K562 (cell line): ENCODE measurements at regions not wholly inside any gene's neighbourhood (a gene's known extent, or its start where the extent isn't known, plus 50 kb on each side); places are given as distances from the start of the nearest gene placed in this dataset.

Experiments used
- ATAC-seq: fragments of 200-7000 bp; cut with Tn5 transposase; 3 replicates; pipeline ENCODE4 v1.9.1; 2020; ENCODE audit warnings: moderate library complexity
- BruUV-seq: library from RNA; stranded (reverse); fragments of 400-500 nt; replicated peaks from 2 replicates; lab custom pipeline; 2021; lab: Mats Ljungman, UMichigan
- CTCF ChIA-PET: fragments of 300-600 bp; formaldehyde crosslinking; extraction: SDS; loops from one replicate; lab custom pipeline; 2021; ENCODE audit warnings: low intra/inter-chr PET ratio; lab: Yijun Ruan, JAX
- POLR2A ChIA-PET: fragments of 300-600, 350-650 bp; sonication (Branson Sonifier 250); formaldehyde crosslinking; extraction: SDS; loops from one replicate; lab custom pipeline; 2021; ENCODE audit warnings: antibody characterized with exemption, inconsistent platforms; lab: Yijun Ruan, JAX
- DNase-seq, 4 experiments: peaks; one replicate each; pipeline versions ENCODE4 v3.0.0 to v3.0.0-alpha.2; 2011 to 2018; ENCODE audit warnings: low spot score in 3 of 4, mixed read lengths in 3 of 4; ENCODE audit errors: extremely low read depth in 1 of 4
- FAIRE-seq: peaks from 2 replicates; lab custom pipeline; 2011; peaks lifted over from hg19 to GRCh38; lab: Jason Lieb, UNC
- H2AFZ ChIP-seq: 2 replicates; pipeline ENCODE4 v1.6.0; 2011; ENCODE audit warnings: low read depth, low read length, control low read depth, inconsistent platforms
- H3K27ac ChIP-seq: fragments of 200-600 bp; 3 replicates; pipeline ENCODE4 v1.8.0; 2011; ENCODE audit warnings: low read depth, mild to moderate bottlenecking, control low read depth, inconsistent platforms, low read length, moderate library complexity, mixed read lengths; ENCODE audit errors: extremely low read depth
- H3K27me3 ChIP-seq, 2 experiments: fragments of 300-600 bp in 1 of 2; 2 replicates in 1 of 2; 3 replicates in 1 of 2; pipeline versions ENCODE4 v1.6.0 to v1.8.0; 2011; ENCODE audit warnings: inconsistent platforms in 2 of 2, low read length in 2 of 2, mild to moderate bottlenecking in 1 of 2, mixed read lengths in 1 of 2, moderate library complexity in 1 of 2; ENCODE audit not compliant: control insufficient read depth in 2 of 2, insufficient read depth in 2 of 2
- H3K36me3 ChIP-seq: fragments of 300-600 bp; 3 replicates; pipeline ENCODE4 v1.8.0; 2011; ENCODE audit warnings: mild to moderate bottlenecking, low read length, inconsistent platforms; ENCODE audit not compliant: control insufficient read depth, insufficient read depth
- H3K4me1 ChIP-seq, 2 experiments: fragments of 200-600 bp in 1 of 2; replicated peaks in 1 of 2; 2 replicates in 1 of 2; 3 replicates in 1 of 2; pipeline versions ENCODE4 v1.5.1 to v1.8.0; 2011; ENCODE audit warnings: inconsistent platforms in 2 of 2, low read length in 2 of 2, mild to moderate bottlenecking in 1 of 2, mixed read lengths in 1 of 2, moderate library complexity in 1 of 2; ENCODE audit not compliant: control insufficient read depth in 2 of 2, insufficient read depth in 2 of 2
- H3K4me2 ChIP-seq: 2 replicates; pipeline ENCODE4 v1.6.1; 2011; ENCODE audit warnings: low read length, control low read depth, inconsistent platforms, mixed read lengths; ENCODE audit not compliant: insufficient read depth
- H3K4me3 ChIP-seq: fragments of 200-600 bp; sonication (generic), shearing (Covaris generic); 2 replicates; pipeline ENCODE4 v1.5.1; 2016; ENCODE audit warnings: control low read depth, inconsistent platforms
- H3K79me2 ChIP-seq: fragments of 200-600 bp; 3 replicates; pipeline ENCODE4 v1.8.0; 2011; ENCODE audit warnings: low read length, inconsistent platforms; ENCODE audit not compliant: control insufficient read depth, insufficient read depth
- H3K9ac ChIP-seq, 2 experiments: 2 replicates each; pipeline versions ENCODE4 v1.6.0 to v1.6.1; 2011; ENCODE audit warnings: low read depth in 2 of 2, low read length in 2 of 2, control low read depth in 1 of 2, inconsistent platforms in 1 of 2, mild to moderate bottlenecking in 1 of 2, mixed read lengths in 1 of 2; ENCODE audit not compliant: insufficient read depth in 1 of 2
- H3K9me1 ChIP-seq: one replicate; pipeline ENCODE4 v1.6.0; 2011; ENCODE audit warnings: inconsistent platforms, mild to moderate bottlenecking, low read length, moderate library complexity; ENCODE audit not compliant: control insufficient read depth, insufficient read depth
- H3K9me3 ChIP-seq: replicated peaks from 2 replicates; pipeline ENCODE4 v1.5.1; 2011; ENCODE audit warnings: low read depth, low read length, inconsistent platforms; ENCODE audit not compliant: control insufficient read depth, insufficient read depth
- H4K20me1 ChIP-seq: replicated peaks from 2 replicates; pipeline ENCODE4 v1.6.1; 2011; ENCODE audit warnings: low read length, inconsistent platforms, mixed read lengths; ENCODE audit not compliant: control insufficient read depth, insufficient read depth
- BHLHE40 ChIP-seq: IDR thresholded peaks from 2 replicates; pipeline ENCODE4 v1.6.1; 2011; ENCODE audit warnings: low read length, improper control_type of control experiment
- LCOR ChIP-seq: sonication (generic); formaldehyde crosslinking; IDR thresholded peaks from 2 replicates; pipeline ENCODE4 v1.8.0; 2022; ENCODE audit warnings: mild to moderate bottlenecking, missing genetic modification reagents
- NR2F6 ChIP-seq: fragments of 450-650 bp; formaldehyde crosslinking; IDR thresholded peaks from 2 replicates; pipeline ENCODE4 v1.4.0; 2020; ENCODE audit warnings: mild to moderate bottlenecking
- SAP30 ChIP-seq: fragments of 200-600 bp; sonication (generic); IDR thresholded peaks from 2 replicates; pipeline ENCODE4 v1.6.1; 2012; ENCODE audit warnings: borderline replicate concordance, low read depth, mild to moderate bottlenecking, moderate library complexity, low read length, control low read depth, inconsistent platforms; ENCODE audit not compliant: insufficient read depth, poor library complexity, severe bottlenecking
- TFE3 ChIP-seq: fragments of 450-650 bp; formaldehyde crosslinking; IDR thresholded peaks from 2 replicates; pipeline ENCODE4 v1.4.0; 2020; ENCODE audit warnings: mild to moderate bottlenecking, mixed read lengths
- ZNF175 ChIP-seq: fragments of 200-800 bp; sonication (Bioruptor generic); IDR thresholded peaks from 2 replicates; pipeline ENCODE4 v1.6.1; 2016; ENCODE audit warnings: low read depth, mild to moderate bottlenecking, missing genetic modification characterization, missing compliant biosample characterization
- ZNF384 ChIP-seq: IDR thresholded peaks from 2 replicates; pipeline ENCODE4 v1.6.1; 2012; ENCODE audit warnings: low read depth, low read length, improper control_type of control experiment
- WGBS: fragments of 100-300 bp; shearing (Covaris generic); methylation state at CpG from one replicate; pipeline ENCODE4 v1.1.6; 2016; ENCODE audit warnings: low coverage, mixed read lengths; ENCODE audit not compliant: insufficient coverage; ENCODE audit errors: missing lambda C conversion rate; 5-methylcytosine and 5-hydroxymethylcytosine counted together
- in situ Hi-C: fragments of 300-500 bp; cut with MboI; formaldehyde crosslinking; loops from 4 replicates; pipeline ENCODE4 v1.15.0; 2018; ENCODE audit warnings: inconsistent platforms, mixed read lengths
- intact Hi-C: fragments of 100-400 bp; cut with micrococcal nuclease; formaldehyde crosslinking; loops from 2 replicates; pipeline ENCODE4 v1.14.2; 2022

GRCh38 chr1:10877894-10878293, 81.4 kb upstream of the CASZ1 start:
- WGBS, result 5% methylated on average over 9 of the region's 9 CpGs
- no peak for FAIRE-seq
- POLR2A ChIA-PET, result interaction anchor here (0.6 to 2.0 kb wide), 4 partner anchors 9 to 193 kb away, joined by 3 to 8 read pairs (median 4); no protein-coding TSS in a partner anchor

More at GRCh38 chr1:10877894-10878293, 81.4 kb upstream of the CASZ1 start:
- H3K4me2 ChIP-seq, result no peak overlapping the region
- H3K9me3 ChIP-seq, result no peaks in the 10 kb centered on the region
- no peak overlapping the region for H3K9ac ChIP-seq
- no peak for DNase-seq
- H3K36me3 ChIP-seq, result no peaks in the 10 kb centered on the region
- peaks cover 7% of the 10 kb centered on the region for H4K20me1 ChIP-seq
- in situ Hi-C loops, result no loop called here
- peak; percentile 51 for TF ChIP-seq TFE3 (CRISPR knock-in tag)
- no peak for TF ChIP-seq SAP30
- no peak for TF ChIP-seq ZNF175 (CRISPR knock-in tag)
- no peak for TF ChIP-seq ZNF384
- no peak for TF ChIP-seq LCOR
- TF ChIP-seq BHLHE40, result peak; percentile 52
- TF ChIP-seq NR2F6 (CRISPR knock-in tag), result no peak
- no peaks in the 10 kb centered on the region for H3K79me2 ChIP-seq
- 0 out of 5 replicates have a peak, but pooled peaks cover 0 to 2% of the 10 kb centered on the region in 2 experiments for H3K4me1 ChIP-seq
- no peak overlapping the region for H2AFZ ChIP-seq
- BruUV-seq, result no TSS peak
- intact Hi-C loops, result no loop called here
- H3K27me3 ChIP-seq, result peaks cover 50 to 79% of the 10 kb centered on the region in 2 experiments
- CTCF ChIA-PET, result no interaction called here
- no peak overlapping the region for H3K4me3 ChIP-seq
- no peak for ATAC-seq
- no peak overlapping the region for H3K27ac ChIP-seq
- H3K9me1 ChIP-seq, result no peaks in the 10 kb centered on the region
